ENCODE measurements at regions not wholly inside any gene's neighbourhood (a gene's known extent, or its start where the extent isn't known, plus 50 kb on each side); places are given as distances from the start of the nearest gene placed in this dataset.
A peak's percentile ranks its signal among the peaks of the same experiment; 100 is the strongest.

GRCh38 chr14:95034788-95035187 lies 122.5 kb downstream of the DICER1 start:
- no peak for DNase-seq (ENCODE audit: low read depth)

GRCh38 chr14:95033682-95034632 lies 123.4 kb downstream of the DICER1 start:
- no peak for DNase-seq (ENCODE audit: low read depth)

DNA sequence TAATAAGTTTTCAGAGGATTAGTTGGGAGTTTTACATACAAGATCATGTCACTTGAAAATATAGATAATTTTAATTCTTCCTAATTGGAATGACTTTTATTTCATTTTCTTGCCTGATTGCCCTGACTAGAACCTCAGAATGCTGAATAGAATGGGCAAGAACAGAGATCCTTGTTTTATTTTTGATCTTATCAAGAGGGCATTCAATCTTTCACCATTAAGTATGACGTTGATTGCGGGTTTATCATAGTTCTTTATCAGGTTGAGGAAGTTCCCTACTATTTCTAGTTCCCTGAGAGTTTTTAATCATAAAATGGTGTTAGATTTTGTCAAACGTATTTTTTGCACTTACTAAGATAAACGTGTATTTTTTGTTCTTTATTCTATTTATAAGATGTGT lies 124.3 kb downstream of the DICER1 start:
- DNase-seq (ENCODE audit: low read depth): no peak

- no peak for DNase-seq (ENCODE audit: low read depth)
These were observed 130.4 kb downstream of the DICER1 start for GRCh38 chr14:95026851-95027463.

- no peak for DNase-seq (ENCODE audit: low read depth)
These were observed 131.4 kb downstream of the DICER1 start for GRCh38 chr14:95025941-95026340.

DNA sequence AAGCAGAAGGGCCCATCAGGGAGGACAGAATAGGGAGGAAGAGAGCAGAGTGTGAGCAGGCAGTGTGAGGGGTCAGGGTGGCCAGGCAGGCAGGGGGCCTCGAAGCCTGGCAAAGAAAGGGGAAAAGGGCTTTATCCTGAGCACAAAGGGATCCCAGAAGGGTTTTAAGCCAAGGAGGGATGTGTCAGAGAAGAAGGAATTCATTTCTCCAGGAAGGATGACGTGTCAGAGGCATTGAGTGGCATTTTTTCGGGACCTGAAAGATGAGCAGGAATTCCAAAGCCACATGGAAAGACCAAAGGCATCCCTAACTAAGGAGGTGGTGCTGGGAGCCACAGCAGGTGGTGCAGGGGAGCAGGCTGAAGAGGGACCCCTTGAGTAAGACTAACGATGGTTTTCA lies 132.1 kb downstream of the DICER1 start:
- peak; percentile 32 for DNase-seq (ENCODE audit: low read depth)

GRCh38 chr14:95024380-95024779 lies 132.9 kb downstream of the DICER1 start:
- DNase-seq (ENCODE audit: low read depth): no peak

GRCh38 chr14:95023886-95024285 lies 133.4 kb downstream of the DICER1 start:
- DNase-seq (ENCODE audit: low read depth): peak; percentile 66

DNA sequence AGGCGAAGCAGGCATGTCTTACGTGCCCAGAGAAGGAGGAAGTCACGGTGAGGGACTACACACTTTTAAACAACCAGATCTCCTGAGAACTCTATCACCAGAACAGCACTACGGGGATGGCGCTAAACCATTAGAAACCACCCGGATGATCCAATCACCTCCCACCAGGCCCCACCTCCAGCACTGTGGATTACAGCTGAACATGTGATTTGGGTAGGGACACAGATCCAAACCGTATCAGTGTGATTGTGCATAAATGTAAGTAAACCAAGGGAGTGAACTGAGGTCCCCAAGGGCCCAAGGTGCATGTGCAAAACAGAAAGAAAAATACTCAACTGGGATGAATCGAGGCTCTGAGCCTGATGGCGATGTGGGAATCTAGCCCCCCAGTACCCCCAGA lies 134.2 kb downstream of the DICER1 start:
- no peak for DNase-seq (ENCODE audit: low read depth)

DNA sequence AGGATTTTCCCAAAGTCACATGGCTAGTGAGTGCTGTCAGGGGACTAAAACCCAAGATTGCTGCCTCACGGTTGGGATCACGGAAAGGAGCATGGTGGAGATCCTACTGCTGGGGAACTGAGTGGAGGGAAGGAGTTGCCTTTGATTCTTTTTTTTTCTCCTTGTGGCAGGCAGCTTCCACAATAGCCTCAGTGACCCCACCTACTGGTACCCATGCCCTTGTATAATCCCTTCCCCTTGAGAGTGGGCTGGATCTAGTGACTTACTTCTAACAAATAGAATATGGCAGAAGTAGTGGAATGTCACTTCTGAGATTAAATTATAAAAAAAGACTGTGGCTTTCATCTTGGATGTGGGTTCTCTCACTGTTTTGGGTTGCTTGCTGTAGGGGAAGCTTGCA lies 135.7 kb downstream of the DICER1 start:
- no peak for DNase-seq (ENCODE audit: low read depth)

GRCh38 chr14:95018821-95019220 lies 138.5 kb downstream of the DICER1 start:
- no peak for DNase-seq (ENCODE audit: low read depth)

DNA sequence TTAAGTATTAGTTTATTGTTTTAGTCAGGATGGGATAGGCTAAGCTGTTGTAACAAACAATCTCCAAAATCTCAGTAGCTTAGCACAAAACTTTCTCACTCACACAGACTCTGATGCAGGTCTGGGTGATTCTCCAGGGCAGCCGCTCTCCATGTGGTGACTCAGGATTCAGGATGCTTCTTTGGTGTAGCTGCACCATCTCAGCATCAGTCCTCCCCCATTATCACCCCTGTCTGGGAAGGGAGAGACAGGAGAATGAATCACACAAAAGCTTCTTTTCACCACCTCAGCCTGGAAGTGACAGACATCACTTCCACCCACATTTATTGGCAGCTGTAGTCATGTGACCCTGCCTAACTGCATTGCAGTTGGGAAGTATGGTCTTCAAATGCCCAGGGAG lies 142.3 kb downstream of the DICER1 start:
- DNase-seq (ENCODE audit: low read depth): no peak

DNA sequence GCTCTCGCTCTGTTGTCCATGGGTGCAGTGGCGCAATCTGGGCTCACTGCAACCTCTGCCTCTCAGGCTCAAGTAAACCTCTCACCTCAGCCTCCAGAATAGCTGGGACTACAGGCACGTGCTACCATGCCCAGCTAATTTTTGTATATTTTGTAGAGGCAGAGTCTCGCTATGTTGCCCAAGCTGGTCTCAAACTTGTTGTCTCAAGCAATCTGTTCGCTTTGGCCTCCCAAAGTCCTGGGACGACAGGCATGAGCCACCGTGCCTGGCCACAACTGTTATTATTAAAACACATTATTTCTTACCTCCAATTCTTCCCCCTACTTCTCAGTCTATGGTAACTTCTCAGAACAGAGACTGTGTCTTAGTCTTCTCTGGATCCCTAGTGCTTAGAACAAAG lies 143.3 kb downstream of the DICER1 start:
- no peak for DNase-seq (ENCODE audit: low read depth)

- no peak for DNase-seq (ENCODE audit: low read depth)
These were observed 145.8 kb downstream of the DICER1 start for GRCh38 chr14:95011445-95012006.

GRCh38 chr14:95008445-95009217 lies 148.7 kb downstream of the DICER1 start:
- no peak for DNase-seq (ENCODE audit: low read depth)

DNA sequence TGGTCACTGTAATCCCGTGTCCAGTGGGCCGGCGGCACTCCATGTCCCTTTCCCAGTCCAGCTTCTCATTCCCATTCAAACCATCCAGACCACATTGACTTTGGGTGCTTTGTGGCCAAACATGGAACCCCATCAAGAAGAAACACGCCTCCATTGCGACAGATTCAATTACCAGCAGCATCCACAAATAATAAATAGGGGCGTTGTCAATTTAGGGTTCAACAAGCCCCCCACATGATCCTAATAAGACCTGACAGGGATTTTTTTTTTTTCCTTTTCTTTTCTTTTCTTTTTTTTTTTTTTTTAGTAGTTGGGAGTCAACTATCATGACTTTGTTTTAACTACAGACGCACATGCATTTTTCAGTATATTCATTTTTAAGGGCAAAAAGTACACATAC lies 149.4 kb downstream of the DICER1 start:
- DNase-seq (ENCODE audit: low read depth): no peak

DNA sequence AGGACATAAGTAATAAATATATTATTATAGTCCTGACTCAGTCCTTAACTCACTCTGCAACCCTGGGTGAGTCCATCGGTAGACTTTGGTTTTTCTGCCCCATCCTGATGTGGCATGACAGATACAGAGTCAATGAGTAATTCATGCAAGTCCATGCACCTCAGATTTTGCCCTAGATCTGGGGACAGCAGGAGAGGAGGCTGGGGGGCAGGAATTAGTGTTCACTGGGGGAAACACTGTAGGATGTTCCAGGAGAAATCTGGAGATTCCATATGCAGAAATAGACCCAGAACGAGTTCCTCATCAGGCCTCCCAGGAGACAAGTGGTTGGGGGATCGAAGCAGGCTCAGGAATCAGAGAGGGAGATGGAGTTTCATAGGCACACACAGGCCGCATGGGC lies 150.8 kb downstream of the DICER1 start:
- no peak for DNase-seq (ENCODE audit: low read depth)

DNA sequence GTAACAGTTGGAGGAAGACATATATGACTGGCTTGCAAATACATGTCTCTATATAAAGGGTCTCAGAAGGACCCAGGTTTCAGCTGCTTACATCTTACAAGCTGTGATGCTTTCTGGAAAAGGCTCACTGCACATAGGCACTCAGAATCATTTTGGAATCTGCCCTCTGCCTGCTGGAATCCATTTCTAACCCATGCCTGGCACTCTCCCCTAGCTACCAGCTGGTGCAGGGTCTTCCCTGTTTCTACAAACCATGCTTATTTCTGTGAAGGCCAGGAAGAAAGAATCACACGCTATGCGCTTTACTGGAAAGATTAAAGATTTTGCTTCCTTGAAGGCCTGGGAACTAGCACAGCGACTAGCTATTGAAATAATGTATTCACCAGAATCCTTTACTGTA lies 151.3 kb downstream of the DICER1 start:
- DNase-seq (ENCODE audit: low read depth): no peak

GRCh38 chr14:95003099-95003960 lies 154.0 kb downstream of the DICER1 start:
- DNase-seq (ENCODE audit: low read depth): no peak

- no peak for DNase-seq (ENCODE audit: low read depth)
These were observed 158.6 kb downstream of the DICER1 start for GRCh38 chr14:94998685-94999084.

DNA sequence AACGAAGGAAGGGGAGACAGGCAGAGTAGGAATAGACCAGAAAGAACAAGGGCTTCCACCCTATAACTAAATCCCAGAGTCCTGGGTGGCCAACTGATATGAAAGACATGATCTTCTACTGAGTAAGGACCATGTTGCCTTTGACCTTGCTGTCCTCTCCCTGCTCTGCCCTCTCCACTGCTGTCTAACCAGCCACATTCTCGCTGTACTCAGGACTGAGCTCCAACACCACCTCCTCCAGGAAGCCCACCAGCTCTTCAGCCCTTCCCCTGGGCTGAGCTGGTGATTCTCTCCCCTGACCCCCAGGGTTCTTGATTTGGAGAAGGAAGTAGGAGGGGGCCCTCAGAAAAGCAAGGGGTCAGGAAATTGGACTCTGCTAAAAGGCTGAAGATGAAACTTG lies 159.2 kb downstream of the DICER1 start:
- DNase-seq (ENCODE audit: low read depth): no peak
